NCI-H1694 (cell line): ENCODE measurements at regions not wholly inside any gene's neighbourhood (a gene's known extent, or its start where the extent isn't known, plus 50 kb on each side); places are given as distances from the start of the nearest gene placed in this dataset.

ENCODE experiments used
- DNase-seq: peaks from one replicate; lab custom pipeline; 2025; lab: John Stamatoyannopoulos, UW

DNA sequence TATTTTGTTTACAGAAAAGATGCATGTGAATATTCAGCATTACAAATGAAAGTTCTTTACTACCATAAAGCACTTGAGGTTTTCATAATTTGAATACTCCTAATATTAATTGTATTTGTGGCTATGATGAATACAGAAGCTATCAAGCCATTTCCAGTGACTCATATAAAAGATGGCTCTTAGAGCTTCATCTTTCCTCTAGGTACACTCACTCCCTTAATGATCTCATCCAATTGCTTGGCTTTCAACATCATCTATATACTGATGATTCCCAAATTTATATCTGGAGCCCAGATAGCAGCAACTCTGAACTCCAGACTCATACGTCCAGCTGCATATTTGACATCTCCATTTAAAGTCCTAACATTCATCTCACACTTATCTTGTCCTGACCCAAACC, 183.4 kb upstream of the FAM241A start:
- no peak for DNase-seq

DNA sequence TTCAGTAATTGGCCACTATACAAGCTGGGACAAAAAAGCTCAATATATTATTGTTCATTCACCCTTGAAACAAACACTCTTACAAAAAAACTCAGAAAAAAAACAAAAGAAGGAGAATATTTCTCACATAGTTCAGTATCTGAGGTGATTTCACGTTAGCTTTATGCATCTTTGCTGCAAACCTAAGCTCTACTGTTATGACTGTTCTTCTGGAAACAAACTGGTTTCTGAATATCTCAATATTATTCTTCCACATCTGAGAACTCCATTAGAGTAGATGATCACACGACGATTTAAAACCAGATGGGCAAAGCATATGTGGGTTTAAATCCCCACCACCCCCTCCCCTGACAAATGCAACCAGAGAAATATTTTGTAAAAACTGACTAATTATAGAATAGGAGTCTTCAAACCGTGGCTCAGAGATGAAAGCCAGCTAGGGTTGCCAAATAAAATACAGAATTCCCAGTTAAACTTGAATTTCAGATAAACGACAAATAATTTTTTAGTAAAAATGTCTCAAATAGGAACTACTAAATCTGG, 182.0 kb upstream of the FAM241A start:
- DNase-seq = no peak

DNA sequence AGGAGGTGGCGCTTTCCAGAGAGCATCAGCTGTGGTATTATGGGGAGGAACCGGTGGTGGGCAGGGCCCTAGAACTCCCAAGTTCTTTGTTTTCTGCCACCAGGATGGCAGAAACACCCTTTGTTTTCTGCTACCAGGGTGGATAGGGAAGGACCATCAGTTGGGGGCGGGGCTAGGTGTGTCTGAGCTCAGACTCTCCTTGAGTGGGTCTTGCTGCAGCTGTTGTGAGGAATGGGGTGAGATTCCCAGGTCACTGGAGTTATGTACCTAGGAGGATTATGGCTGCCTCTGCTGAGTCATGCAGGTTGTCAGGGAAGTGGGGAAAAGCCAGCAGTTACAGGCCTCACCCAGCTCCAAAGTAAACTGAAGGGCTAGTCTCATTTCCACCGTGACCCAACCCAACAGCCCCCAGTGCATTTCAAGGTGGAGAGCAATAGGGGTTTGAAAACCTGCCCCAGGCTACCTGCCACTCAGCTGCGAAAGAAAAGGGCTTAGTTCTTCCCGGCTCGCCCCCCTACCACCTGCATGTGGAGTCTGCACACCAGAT, 167.8 kb upstream of the FAM241A start:
- DNase-seq = no peak

DNA sequence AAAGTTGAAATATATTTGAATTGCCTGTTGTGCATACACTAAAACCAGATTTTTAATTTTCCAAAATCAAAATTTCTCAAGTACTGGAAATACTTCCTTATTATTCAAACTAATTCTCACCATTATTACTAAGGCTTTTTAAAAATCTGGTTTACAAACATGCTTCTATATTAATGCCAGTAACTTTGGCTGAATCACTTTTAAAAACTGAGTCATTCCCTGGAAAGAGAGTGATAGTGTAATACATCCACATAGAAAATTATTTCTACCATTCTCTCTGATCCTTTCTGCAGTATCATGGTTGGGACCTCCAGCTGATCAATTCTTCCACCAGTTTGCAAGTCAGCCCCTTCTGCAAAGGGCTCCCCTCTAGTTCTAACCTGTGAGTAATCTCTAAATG, 165.3 kb upstream of the FAM241A start:
- no peak for DNase-seq

DNA sequence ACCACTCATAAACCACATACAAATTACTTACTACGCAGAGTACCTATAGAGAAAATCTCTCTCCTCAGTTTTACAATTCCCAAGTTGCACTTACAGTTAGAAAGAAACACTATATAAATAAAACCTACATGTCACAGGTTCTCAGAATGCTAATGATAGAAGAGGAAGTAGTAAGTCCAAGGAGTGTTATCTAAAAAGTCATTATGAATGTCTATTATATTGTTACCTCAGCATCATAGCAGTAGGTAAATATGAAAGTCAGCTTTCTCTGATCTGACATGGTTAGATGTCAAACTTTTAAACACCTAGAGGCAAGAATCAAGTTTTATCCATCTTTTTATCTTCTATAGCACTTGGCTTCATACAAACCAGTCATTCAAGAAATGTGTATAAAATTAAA, 163.2 kb upstream of the FAM241A start:
- DNase-seq = no peak

DNA sequence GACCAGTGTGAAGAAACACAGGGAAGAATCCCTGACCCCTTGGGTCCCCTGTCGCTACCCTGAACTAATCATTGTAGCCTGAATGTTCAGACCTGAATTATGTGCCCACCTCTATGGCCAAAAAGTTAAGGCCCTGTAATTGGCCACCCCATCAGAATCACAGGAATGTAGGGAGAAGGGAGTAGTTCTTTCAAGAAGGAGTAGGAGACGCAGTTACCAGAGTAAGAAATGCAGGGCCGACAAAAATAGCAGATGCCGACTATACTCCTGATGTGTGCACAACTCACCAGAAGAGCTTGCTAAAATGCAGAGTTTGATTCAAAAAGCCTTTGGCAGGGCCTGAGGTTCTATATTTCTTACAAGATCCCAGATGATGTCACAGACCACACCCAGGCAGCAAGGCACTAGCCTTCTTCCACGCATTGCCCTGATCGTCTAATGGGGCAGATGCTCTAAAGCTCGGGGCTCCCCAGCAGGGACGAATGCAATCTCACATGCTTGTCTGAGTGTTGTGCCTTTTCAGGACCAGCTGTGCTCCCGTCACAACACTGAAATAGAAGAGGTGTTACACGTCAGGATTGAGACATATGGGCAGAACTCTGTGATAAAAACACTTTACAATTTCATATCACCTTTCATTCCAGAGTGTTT, 161.0 kb upstream of the FAM241A start:
- DNase-seq = no peak

DNA sequence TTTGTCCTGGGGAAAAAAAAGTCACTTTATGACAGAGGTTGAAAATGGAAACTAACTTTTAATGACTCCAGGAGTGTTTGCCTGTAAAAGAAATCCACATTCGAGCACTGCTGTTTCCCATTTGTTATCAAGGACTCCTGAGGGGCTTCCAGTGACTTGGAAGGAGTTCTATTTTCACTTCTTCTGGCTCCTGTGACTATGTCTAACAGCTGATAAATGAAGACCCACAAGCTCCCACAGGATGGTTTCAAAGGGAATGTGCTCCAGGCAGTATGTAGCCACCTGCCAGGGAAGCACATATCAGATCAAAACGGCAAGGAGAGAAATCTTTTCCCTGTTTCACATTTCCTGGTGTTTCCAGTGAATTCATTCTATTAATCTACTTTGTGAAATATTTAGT, 159.8 kb upstream of the FAM241A start:
- DNase-seq = no peak

DNA sequence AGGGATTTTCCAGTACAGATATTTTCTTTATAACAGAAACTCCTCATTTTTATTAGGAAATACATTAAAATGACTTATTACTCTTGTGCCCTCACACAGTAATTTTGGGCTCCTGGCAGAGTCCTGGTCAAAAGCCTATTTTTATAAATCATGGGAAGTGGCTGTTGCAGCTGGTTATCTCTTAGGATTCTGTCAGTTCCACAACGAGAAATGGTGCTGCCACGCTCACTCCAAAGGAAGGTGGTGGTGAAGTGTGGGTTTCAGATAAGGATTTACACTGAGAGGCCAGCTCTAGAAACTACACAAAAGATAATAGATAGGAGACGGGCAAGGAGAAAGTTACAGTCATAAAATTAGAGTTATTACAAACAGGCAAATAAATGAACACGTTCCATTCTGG, 159.2 kb upstream of the FAM241A start:
- no peak for DNase-seq

DNA sequence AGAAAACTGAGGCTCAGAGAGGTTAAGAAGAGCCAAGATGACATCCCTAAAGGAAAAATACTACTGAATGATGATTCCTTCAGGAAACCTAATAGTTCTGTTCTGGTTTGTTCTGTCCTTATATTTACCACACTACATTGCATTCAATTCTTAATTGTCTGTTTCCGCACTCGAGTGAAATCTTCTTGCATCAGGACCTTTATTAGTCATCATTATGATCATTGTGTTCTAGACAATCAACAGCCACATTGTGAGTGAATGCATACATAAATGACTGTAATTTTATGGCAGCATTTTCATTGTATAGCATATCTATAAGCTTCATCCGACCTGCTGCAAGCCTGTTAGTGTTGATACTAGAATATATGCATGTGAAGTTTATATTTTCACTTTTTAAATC, 156.7 kb upstream of the FAM241A start:
- DNase-seq = no peak

DNA sequence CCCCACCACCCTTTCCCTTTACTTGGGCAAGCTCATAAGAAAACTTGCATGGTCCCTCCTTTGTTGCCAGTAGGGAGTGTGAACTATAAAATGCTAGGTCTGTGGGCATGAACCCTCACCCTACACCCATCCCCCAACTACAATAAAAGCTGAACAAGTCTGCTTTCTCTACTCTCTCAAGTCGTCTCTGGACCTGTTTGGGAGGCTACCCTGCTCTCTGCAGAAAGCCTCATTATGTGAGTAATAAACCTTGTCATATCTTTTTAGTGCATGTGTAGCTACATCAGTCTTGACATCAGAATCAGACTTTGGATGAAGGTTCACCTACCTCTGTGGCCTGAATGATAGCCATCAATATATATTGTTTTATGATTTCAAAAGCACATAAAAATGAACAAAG, 155.4 kb upstream of the FAM241A start:
- no peak for DNase-seq

DNA sequence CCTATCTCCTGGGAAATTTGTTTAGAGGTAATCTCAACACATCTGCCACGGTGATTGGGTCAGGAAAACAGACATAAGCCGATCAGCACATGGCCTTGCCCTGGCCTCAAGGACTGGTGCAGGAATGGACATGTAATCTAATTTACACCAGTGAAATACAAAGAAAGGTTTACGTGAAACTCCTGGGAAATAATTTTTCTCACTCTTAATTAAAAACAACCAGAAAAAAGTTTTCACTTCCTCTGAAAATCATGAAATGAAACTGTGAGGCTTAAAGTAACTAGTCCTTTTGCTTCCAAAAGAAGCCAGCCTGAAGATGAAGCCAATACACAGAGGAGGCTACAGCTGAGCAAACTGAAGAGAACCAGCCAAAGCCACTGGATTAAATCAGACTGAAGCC, 154.1 kb upstream of the FAM241A start:
- no peak for DNase-seq

DNA sequence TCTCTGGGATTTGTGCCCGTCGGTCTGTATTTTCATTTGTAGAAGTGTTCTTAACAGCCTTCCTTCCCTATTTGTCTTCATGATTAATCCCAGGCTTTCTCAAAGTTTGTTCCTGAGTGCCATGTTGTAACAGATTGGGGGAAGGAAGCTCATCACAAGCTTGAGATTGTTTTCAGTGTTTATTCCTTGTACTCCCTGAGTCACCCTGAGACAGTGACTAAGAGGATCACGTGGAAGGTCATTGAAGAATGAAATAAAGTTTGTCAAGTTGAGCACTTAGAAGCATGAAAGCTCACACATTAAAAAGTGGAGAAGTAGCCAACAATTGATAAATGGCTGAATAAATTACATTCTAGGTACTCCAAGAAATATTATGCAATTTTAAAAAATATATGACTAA, 153.5 kb upstream of the FAM241A start:
- no peak for DNase-seq

DNA sequence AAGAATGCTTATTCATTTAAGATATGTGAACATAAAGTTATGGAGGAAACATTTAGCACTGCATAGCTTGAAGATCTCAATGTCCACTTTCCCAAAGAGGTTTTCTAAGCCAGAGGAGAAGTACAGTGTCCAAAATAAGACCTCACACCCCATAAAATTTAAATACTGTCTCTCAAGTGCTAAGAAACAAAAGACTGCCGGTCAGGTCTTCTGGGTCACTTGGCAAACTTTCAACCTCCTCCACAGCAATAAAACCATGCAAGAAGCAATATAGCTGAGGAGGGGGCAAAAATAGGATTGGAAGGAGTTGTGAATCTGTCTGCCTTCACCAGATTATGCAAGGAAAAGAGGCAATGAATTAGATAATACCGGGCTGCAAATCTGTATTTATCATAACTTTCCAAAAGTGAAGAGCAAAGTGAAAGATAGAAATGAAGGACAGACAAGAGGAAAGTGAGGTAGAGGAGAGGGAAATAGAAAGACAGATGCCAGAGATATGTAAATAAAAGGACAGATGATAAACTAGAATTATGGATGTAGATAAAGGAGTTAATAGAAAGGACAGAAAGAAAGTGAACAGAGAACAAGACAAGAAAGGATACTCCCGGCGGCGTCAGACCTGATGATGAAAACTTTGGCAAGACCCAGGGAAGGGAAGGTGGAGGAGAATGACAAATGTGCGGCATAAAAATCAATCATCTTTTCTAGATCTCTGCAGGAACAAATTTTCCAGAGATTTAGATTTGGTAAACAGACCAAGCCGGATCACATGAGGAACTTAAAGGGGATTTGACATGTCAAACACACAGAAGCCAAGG, 152.7 kb upstream of the FAM241A start:
- no peak for DNase-seq

DNA sequence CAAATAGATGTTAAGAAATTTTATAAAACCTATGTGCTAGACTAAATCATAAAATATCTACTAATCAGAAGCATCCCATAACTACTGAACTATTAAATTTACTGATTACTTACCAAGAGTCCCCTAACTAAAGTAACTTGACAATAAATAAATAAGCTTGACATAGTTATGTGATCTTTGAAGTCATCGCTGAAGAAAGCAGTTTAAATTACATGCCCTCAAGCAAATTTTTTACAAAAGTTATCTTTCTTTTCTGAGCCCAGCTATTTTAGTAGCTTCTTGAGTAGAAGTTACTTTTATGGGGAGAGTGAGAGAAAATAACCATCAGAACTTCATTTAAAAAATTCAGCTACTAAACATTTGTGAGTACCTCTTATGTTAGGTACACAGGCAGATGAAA, 150.9 kb upstream of the FAM241A start:
- no peak for DNase-seq

DNA sequence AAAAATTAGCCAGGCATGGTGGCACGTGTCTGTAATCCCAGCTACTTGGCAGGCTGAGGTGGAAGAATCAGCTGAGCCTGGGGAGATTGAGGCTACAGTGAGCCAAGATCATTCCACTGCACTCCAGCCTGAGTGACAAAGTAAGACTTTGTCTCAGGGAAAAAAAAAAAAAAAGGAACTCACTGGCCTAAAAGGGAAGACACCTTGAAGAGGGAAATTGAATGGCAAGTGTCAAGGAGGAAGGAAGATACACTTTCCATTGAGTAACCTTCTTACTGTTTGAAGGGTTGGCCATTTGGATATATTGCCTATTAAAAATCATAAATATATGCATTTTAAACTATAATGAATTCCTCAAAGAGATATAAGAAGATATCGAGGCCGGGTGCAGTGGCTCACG, 147.5 kb upstream of the FAM241A start:
- no peak for DNase-seq

DNA sequence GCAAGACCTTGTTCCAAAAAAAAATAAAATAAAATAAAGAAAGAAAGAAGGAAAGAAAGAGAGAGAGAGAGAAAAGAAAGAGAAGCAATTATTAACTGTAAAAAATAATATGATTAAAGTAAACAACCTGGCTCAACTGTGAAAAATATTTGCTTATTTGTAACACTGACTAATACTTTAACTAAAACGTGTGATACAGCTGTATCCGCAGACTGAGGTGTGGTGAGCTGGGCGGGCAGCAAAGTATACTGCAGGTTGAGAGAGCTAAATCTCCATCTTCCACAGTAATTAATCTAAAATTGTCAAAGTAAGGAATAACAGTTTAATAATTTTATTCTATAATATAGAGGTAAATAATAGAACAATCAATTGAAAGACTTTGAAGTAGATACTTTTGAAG, 145.5 kb upstream of the FAM241A start:
- DNase-seq = no peak

DNA sequence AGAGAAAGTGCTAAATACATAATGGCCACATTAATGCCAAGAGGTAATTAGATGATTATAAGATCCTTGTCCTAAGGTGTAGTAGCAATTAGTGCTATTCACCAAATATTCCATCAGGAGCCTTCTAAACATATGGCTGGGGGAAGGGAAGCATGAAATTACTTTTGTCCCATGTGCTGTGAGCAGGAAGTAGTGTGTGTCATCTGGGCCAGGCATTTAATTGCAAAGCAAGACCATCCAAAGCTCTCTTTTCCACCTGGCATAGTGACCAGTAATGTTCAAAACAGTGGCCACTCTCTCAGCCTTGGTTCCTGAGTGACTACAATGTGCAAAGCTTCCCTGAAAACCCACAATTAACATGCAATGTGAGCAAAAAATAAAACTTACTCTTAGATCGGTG, 144.2 kb upstream of the FAM241A start:
- DNase-seq = no peak

DNA sequence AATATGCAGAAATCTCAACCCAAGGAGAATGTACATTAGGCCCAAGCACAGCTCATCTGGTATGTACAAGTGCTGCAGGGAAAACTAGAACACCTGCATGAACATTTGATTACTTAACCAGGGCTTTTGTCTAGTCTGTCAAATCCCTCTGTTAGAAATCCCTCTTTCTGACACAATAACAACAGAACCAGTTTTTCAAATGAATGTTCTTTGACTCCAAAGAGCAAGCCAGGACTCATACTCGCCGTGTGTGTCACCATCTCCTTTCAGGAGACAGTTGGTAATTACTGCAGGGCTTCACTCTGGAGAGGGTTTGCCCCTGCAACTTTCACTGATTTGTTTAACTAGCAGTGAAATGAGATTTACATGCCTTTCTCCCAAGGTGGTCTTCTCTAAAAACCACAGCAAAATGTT, 143.0 kb upstream of the FAM241A start:
- no peak for DNase-seq

DNA sequence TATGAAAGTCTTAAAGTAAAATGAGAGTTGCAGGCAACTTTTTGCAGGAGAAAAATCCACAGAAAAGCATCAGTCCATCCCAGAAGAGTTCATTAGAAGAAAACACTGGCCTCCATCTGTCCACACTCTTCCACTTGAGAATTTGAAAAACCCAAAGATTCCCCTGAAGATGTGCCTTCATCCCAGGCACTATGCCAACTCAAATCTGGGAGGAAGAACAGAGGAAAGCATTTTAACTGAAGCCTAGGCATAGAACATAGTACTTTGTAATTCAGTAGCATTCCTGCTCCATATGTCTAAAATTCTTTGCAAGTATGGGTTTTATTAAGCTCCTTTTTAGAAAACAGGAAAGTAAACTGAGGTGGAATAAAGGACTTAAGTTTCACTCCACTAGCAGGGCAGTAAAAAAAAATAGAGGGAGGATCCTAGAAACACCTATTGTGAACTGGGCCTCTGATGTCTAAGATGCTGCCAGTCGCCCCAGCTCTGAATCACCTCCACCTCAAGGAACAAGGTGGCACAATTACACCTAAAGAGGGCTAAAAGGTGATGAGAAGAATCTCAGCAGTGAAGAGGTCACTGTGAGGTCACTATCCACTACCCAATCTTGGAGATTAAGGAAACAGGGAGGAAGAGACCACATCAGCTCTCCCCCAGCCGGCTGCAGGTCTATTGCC, 141.9 kb upstream of the FAM241A start:
- no peak for DNase-seq

DNA sequence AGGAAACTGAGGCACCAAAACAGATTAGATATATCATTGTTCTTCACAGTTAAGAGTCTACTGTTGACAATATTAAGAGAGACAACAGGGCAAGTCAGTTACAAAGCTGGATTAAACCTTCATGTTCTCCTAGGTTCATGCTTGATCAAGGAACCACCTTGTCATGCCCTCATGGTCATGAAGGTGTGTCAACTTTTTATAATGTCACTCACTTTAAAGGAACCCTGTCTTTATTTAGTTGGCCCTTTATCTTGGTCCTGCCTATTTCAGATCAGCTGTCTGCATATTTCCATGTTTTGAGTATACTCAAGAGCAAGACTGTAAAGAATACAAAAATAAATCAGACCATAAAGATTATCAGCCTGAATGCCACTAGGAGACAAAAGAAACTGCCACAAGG, 140.2 kb upstream of the FAM241A start:
- DNase-seq = no peak

DNA sequence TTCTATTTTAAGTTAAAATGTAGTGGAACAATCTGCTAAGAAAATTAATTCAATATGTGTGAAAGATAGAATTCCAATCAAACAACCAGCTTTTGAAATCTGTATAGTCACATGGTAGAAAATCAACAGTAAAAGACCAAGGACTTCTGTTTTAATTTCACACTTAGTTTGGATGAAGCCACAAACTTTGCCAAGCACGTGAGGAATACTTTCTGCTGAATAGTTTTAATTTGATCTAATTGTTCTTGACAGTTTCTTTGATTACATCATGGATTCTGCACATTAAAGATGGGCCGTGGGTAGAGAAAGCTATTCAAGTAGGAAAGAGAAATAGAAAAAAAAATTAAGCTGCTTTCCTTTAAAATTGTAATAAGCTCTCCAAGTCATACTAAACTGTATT, 137.9 kb upstream of the FAM241A start:
- DNase-seq = no peak

DNA sequence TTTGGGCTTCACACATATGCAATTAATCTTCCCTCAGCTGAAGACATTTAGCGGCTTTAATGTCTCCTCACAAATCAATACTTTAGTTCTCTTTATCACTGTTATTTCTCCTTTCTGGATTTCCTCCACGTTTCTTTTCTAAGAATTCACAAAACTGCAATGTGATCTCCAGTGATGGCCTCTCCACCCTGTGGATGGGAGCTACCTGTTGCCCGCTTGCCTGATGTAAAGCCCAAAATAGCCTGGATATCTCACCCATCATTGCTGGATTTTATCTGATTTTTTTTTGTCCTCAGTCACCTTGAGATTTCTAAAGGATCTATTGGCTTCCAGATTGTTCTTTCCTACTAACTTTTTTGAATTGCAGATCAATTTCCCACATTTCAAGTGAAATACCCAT, 129.3 kb upstream of the FAM241A start:
- DNase-seq = no peak
